ENCODE measurements at regions not wholly inside any gene's neighbourhood (a gene's known extent, or its start where the extent isn't known, plus 50 kb on each side); places are given as distances from the start of the nearest gene placed in this dataset.

DNA sequence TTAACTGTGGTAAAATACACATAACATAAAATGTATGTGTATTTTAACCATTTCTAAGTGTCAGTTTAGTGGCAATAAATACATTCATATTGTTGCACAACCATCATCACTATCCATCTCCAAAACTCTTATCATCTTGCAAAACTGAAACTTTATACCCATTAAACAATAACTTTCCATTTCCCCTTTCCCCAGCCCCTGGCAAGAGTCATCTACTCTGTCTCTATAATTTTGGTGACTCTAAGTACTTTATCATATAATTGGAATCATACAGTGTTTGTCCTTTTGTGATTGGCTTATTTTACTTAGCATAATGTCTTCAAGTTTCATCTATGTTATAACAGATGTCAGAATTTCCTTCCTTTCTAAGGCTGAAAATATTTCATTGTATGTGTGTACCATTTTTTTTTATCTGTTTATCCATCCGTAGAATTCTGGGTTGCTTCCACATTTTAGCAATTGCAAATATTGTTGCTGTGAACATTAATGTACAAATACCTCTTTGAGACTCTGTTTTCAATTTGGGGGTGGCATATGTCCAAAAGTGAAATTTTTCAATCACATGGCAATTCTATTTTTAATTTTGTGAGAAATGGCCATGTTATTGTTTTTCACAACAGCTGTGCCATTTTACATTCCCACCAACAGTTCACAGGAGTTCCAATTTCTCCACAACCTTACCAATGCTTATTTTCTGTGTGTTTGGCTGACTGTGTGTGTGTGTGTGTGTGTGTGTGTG, 153.9 kb upstream of the GORAB start:
- Histone ChIP-seq H3K9ac (ENCODE audit: low read length) (no peak overlapping the region), H3K4me1 (ENCODE audit: control insufficient read depth in 2 of 2, insufficient read depth in 2 of 2, low read length in 2 of 2) (no peaks in the 10 kb centered on the region), H3K4me3 (ENCODE audit: control extremely low read depth in 1 of 5, extremely low read depth in 1 of 5, insufficient read depth in 1 of 5, low read depth in 2 of 5, low read length in 4 of 5) (no peak overlapping the region), H4K20me1 (ENCODE audit: control insufficient read depth, insufficient read depth, low read length, poor library complexity, severe bottlenecking) (no peaks in the 10 kb centered on the region), H3K27me3 (replicated peaks in 1 of 4; ENCODE audit: control extremely low read depth in 1 of 4, control insufficient read depth in 3 of 4, insufficient read depth in 4 of 4, low read length in 3 of 4) (no peaks in the 10 kb centered on the region), H3K79me2 (ENCODE audit: control insufficient read depth, insufficient read depth, low read length) (no peaks in the 10 kb centered on the region), H3K36me3 (replicated peaks in 1 of 2; ENCODE audit: control extremely low read depth in 1 of 2, control insufficient read depth in 1 of 2, extremely low read depth in 1 of 2, insufficient read depth in 2 of 2, low read length in 1 of 2) (no peaks in the 10 kb centered on the region), H3K27ac (ENCODE audit: low read length in 2 of 2) (no peak overlapping the region), H3K4me2 (replicated peaks; ENCODE audit: low read depth, low read length, poor library complexity, severe bottlenecking) (no peak overlapping the region), H2AFZ (ENCODE audit: insufficient read depth, low read depth, low read length, poor library complexity, severe bottlenecking) (no peak overlapping the region), H3K9me3 (ENCODE audit: control extremely low read depth in 1 of 3, control insufficient read depth in 2 of 3, insufficient read depth in 1 of 3, low read length in 2 of 3) (peaks cover 0 to 4% (median 0%) of the 10 kb centered on the region in 3 donors)
- no peaks in the 10 kb centered on the region for H3K4me1 Mint-ChIP-seq
- ATAC-seq (ENCODE audit: low read depth) (no peak), DNase-seq (no peak)
- peaks cover 5% of the 10 kb centered on the region for H3K9me3 Mint-ChIP-seq (ENCODE audit: insufficient read depth)
- intact Hi-C loops (cut with micrococcal nuclease), result no loop called here
- ChIA-PET CTCF (no interaction called here), POLR2A (no interaction called here)
- no peak overlapping the region for H3K4me3 Mint-ChIP-seq
- H3K27ac Mint-ChIP-seq, result no peak overlapping the region
- TF ChIP-seq EZH2 (IDR thresholded peaks at IDR 0.05; ENCODE audit: borderline replicate concordance, insufficient read depth, low read depth, low read length, poor library complexity, severe bottlenecking), result no peak
- TF ChIP-seq, protein P1, sequence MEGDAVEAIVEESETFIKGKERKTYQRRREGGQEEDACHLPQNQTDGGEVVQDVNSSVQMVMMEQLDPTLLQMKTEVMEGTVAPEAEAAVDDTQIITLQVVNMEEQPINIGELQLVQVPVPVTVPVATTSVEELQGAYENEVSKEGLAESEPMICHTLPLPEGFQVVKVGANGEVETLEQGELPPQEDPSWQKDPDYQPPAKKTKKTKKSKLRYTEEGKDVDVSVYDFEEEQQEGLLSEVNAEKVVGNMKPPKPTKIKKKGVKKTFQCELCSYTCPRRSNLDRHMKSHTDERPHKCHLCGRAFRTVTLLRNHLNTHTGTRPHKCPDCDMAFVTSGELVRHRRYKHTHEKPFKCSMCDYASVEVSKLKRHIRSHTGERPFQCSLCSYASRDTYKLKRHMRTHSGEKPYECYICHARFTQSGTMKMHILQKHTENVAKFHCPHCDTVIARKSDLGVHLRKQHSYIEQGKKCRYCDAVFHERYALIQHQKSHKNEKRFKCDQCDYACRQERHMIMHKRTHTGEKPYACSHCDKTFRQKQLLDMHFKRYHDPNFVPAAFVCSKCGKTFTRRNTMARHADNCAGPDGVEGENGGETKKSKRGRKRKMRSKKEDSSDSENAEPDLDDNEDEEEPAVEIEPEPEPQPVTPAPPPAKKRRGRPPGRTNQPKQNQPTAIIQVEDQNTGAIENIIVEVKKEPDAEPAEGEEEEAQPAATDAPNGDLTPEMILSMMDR (IDR thresholded peaks at IDR 0.05), result no peak
- no CpG with 5 or more reads among the region's 1 CpG for WGBS (ENCODE audit: insufficient coverage)
- H3K27me3 Mint-ChIP-seq, result peaks cover 3% of the 10 kb centered on the region

DNA sequence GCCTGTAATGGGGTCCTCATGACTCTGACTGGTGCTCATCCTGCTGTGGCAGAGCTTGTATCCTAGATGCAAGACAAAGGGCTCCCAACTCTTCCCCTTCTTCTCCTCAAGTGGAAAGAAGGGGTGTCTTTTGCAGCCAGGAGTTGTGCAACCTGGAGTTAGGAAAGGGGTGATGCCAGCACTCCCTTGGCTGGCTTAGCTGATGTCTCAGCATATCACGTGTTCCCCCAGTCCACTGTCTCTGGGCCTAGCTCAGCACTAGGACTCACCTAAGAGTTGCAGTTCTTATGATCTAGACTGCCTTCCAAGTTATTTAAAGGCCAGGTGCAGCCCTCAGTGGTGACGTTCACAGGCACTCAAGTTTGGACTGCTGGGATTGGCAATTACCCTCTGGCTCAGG, 146.2 kb upstream of the GORAB start:
- 92% methylated on average over 2 of the region's 2 CpGs for WGBS (ENCODE audit: insufficient coverage)
- Histone ChIP-seq H4K20me1 (ENCODE audit: control insufficient read depth, insufficient read depth, low read length, poor library complexity, severe bottlenecking) (no peaks in the 10 kb centered on the region), H3K27ac (ENCODE audit: low read length in 2 of 2) (no peak overlapping the region), H3K9ac (ENCODE audit: low read length) (no peak overlapping the region), H3K9me3 (ENCODE audit: control extremely low read depth in 1 of 3, control insufficient read depth in 2 of 3, insufficient read depth in 1 of 3, low read length in 2 of 3) (peaks cover 0 to 3% (median 0%) of the 10 kb centered on the region in 3 donors), H3K79me2 (ENCODE audit: control insufficient read depth, insufficient read depth, low read length) (no peaks in the 10 kb centered on the region), H3K27me3 (replicated peaks in 1 of 4; ENCODE audit: control extremely low read depth in 1 of 4, control insufficient read depth in 3 of 4, insufficient read depth in 4 of 4, low read length in 3 of 4) (no peaks in the 10 kb centered on the region), H3K4me3 (ENCODE audit: control extremely low read depth in 1 of 5, extremely low read depth in 1 of 5, insufficient read depth in 1 of 5, low read depth in 2 of 5, low read length in 4 of 5) (no peak overlapping the region), H3K4me2 (replicated peaks; ENCODE audit: low read depth, low read length, poor library complexity, severe bottlenecking) (no peak overlapping the region), H3K4me1 (ENCODE audit: control insufficient read depth in 2 of 2, insufficient read depth in 2 of 2, low read length in 2 of 2) (no peaks in the 10 kb centered on the region), H3K36me3 (replicated peaks in 1 of 2; ENCODE audit: control extremely low read depth in 1 of 2, control insufficient read depth in 1 of 2, extremely low read depth in 1 of 2, insufficient read depth in 2 of 2, low read length in 1 of 2) (no peaks in the 10 kb centered on the region), H2AFZ (ENCODE audit: insufficient read depth, low read depth, low read length, poor library complexity, severe bottlenecking) (no peak overlapping the region)
- Mint-ChIP-seq H3K9me3 (ENCODE audit: insufficient read depth) (peaks cover 2% of the 10 kb centered on the region), H3K27ac (no peak overlapping the region), H3K4me1 (no peaks in the 10 kb centered on the region), H3K4me3 (no peak overlapping the region), H3K27me3 (no peaks in the 10 kb centered on the region)
- ChIA-PET POLR2A (no interaction called here), CTCF (no interaction called here)
- DNase-seq, result no peak
- intact Hi-C loops (cut with micrococcal nuclease), result no loop called here
- no peak for ATAC-seq (ENCODE audit: low read depth)
- TF ChIP-seq, protein P1 (IDR thresholded peaks at IDR 0.05), result no peak
- no peak for TF ChIP-seq EZH2 (IDR thresholded peaks at IDR 0.05; ENCODE audit: borderline replicate concordance, insufficient read depth, low read depth, low read length, poor library complexity, severe bottlenecking)

All from B cell (primary cell).